Loucy (cell line): ENCODE measurements at regions not wholly inside any gene's neighbourhood (a gene's known extent, or its start where the extent isn't known, plus 50 kb on each side); places are given as distances from the start of the nearest gene placed in this dataset.

Experiments
- H2AFZ ChIP-seq: fragments of 200-600 bp; sonication (generic); 2 replicates; pipeline ENCODE4 v1.6.0; 2016; ENCODE audit warnings: antibody characterized with exemption, mild to moderate bottlenecking, low read length, moderate library complexity
- H3F3A ChIP-seq: fragments of 200-600 bp; 2 replicates; pipeline ENCODE4 v1.6.0; 2016; ENCODE audit warnings: antibody characterized with exemption, low read depth, mild to moderate bottlenecking
- H3K27me3 ChIP-seq: fragments of 200-600 bp; sonication (generic); 2 replicates; pipeline ENCODE4 v1.6.1; 2014; ENCODE audit warnings: low read length, mild to moderate bottlenecking; ENCODE audit not compliant: insufficient read depth, poor library complexity, severe bottlenecking
- H3K36me3 ChIP-seq: fragments of 200-600 bp; sonication (generic); 2 replicates; pipeline ENCODE4 v1.6.1; 2016; ENCODE audit warnings: low read length; ENCODE audit not compliant: insufficient read depth
- H3K4me1 ChIP-seq: fragments of 200-600 bp; sonication (generic); 2 replicates; pipeline ENCODE4 v1.5.1; 2014; ENCODE audit warnings: low read length, mild to moderate bottlenecking; ENCODE audit not compliant: insufficient read depth, poor library complexity, severe bottlenecking
- H3K4me2 ChIP-seq: fragments of 200-600 bp; sonication (generic); 2 replicates; pipeline ENCODE4 v1.6.0; 2014; ENCODE audit warnings: antibody characterized with exemption, low read length, low read depth, mild to moderate bottlenecking; ENCODE audit not compliant: poor library complexity, severe bottlenecking
- H3K4me3 ChIP-seq: fragments of 200-600 bp; sonication (generic); 2 replicates; pipeline ENCODE4 v1.5.1; 2014; ENCODE audit warnings: low read length, mild to moderate bottlenecking, mixed read lengths; ENCODE audit not compliant: poor library complexity, severe bottlenecking
- H3K79me2 ChIP-seq: fragments of 200-600 bp; sonication (generic); 2 replicates; pipeline ENCODE4 v1.6.1; 2014; ENCODE audit warnings: low read length; ENCODE audit not compliant: insufficient read depth
- H3K9ac ChIP-seq: fragments of 200-600 bp; sonication (generic); 2 replicates; pipeline ENCODE4 v1.6.0; 2014; ENCODE audit warnings: mild to moderate bottlenecking, low read depth, low read length, moderate library complexity; ENCODE audit not compliant: poor library complexity, severe bottlenecking
- H3K9me2 ChIP-seq: fragments of 200-600 bp; sonication (generic); replicated peaks from 2 replicates; pipeline ENCODE4 v1.6.1; 2016; ENCODE audit warnings: low read depth, low read length, mixed read lengths
- H3K9me3 ChIP-seq: fragments of 200-600 bp; sonication (generic); 2 replicates; pipeline ENCODE4 v1.6.1; 2014; ENCODE audit warnings: mild to moderate bottlenecking, antibody characterized with exemption, low read length, low read depth; ENCODE audit not compliant: insufficient read depth
- H4K20me1 ChIP-seq: fragments of 200-600 bp; sonication (generic); 2 replicates; pipeline ENCODE4 v1.6.0; 2014; ENCODE audit warnings: antibody characterized with exemption, low read length, mild to moderate bottlenecking; ENCODE audit not compliant: insufficient read depth, poor library complexity, severe bottlenecking
- EZH2phosphoT487 ChIP-seq: fragments of 200-600 bp; IDR thresholded peaks from 2 replicates; pipeline ENCODE4 v1.6.1; 2018; ENCODE audit warnings: antibody characterized with exemption, mild to moderate bottlenecking, moderate library complexity, borderline replicate concordance
- TF ChIP-seq, protein P1 (sequence below): fragments of 200-600 bp; sonication (generic); conservative IDR thresholded peaks from 2 replicates; pipeline ENCODE4 v1.5.1; 2014; ENCODE audit warnings: mild to moderate bottlenecking, antibody characterized with exemption, low read length

DNA sequence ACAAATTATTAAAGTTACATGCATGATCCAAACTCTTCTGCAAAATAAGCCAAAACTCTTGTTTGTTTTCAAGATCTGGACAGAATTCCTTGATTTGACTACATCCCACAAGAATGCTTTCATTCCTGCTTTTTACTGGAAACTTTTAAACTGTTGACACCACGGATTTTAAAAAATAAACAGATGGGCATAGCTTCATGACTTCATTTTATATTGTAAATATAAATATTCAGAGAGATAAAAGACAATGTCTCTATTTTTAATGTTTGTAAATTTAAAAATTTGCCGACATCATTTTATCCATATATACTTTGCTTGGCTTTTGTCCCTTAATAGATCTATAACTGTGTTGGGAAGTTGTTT, 134.3 kb upstream of the DCN start:
- H3K79me2 ChIP-seq: no peaks in the 10 kb centered on the region
- H3K9ac ChIP-seq: no peak overlapping the region
- no peak overlapping the region for H2AFZ ChIP-seq
- TF ChIP-seq, protein P1, sequence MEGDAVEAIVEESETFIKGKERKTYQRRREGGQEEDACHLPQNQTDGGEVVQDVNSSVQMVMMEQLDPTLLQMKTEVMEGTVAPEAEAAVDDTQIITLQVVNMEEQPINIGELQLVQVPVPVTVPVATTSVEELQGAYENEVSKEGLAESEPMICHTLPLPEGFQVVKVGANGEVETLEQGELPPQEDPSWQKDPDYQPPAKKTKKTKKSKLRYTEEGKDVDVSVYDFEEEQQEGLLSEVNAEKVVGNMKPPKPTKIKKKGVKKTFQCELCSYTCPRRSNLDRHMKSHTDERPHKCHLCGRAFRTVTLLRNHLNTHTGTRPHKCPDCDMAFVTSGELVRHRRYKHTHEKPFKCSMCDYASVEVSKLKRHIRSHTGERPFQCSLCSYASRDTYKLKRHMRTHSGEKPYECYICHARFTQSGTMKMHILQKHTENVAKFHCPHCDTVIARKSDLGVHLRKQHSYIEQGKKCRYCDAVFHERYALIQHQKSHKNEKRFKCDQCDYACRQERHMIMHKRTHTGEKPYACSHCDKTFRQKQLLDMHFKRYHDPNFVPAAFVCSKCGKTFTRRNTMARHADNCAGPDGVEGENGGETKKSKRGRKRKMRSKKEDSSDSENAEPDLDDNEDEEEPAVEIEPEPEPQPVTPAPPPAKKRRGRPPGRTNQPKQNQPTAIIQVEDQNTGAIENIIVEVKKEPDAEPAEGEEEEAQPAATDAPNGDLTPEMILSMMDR: no peak
- TF ChIP-seq EZH2phosphoT487: no peak
- no peaks in the 10 kb centered on the region for H4K20me1 ChIP-seq
- H3K27me3 ChIP-seq: no peaks in the 10 kb centered on the region
- H3K4me2 ChIP-seq: no peak overlapping the region
- no peaks in the 10 kb centered on the region for H3F3A ChIP-seq
- no peak overlapping the region for H3K4me3 ChIP-seq
- H3K9me2 ChIP-seq: no peaks in the 10 kb centered on the region
- H3K36me3 ChIP-seq: no peaks in the 10 kb centered on the region
- H3K4me1 ChIP-seq: no peaks in the 10 kb centered on the region
- H3K9me3 ChIP-seq: no peaks in the 10 kb centered on the region

DNA sequence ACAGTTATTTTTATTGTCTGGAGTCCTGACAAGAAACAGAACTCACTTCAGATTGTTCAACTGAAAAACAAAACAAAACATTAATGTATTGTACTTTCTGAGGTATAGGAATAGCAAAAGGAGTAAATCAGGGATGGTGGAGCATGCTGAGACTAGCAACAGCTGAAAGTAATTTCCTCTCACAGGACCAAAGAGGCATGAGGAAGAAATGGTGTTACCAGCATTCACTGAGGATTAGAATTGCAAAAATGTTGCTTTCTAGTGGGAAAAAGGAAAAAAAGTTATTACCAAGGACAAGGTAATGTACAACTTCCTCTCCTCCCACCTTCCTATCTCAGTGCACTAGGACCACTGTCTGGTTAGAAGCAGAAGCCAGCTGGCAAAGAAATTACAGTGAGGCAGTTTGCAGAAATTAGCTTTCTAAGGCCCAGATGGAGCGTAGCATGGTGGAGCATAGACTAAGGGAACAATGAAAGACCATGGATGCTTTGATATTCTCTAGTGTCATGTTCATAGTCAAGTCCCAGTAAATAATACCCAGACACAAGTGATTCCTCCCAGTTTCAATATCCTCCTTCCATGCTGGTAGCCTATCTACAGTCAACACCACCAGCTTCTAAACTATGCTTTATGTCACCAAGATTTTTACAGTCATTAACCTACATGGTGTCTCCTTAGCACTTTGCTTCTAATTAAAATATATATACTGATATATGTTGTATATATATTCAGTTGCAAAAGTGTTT, 133.7 kb upstream of the DCN start:
- no peak overlapping the region for H2AFZ ChIP-seq
- no peaks in the 10 kb centered on the region for H3K79me2 ChIP-seq
- TF ChIP-seq, protein P1: no peak
- no peak for TF ChIP-seq EZH2phosphoT487
- H3K4me3 ChIP-seq: no peak overlapping the region
- no peak overlapping the region for H3K4me2 ChIP-seq
- H3K9me2 ChIP-seq: no peaks in the 10 kb centered on the region
- H3K9me3 ChIP-seq: no peaks in the 10 kb centered on the region
- no peaks in the 10 kb centered on the region for H3F3A ChIP-seq
- no peaks in the 10 kb centered on the region for H3K4me1 ChIP-seq
- H3K36me3 ChIP-seq: no peaks in the 10 kb centered on the region
- H3K27me3 ChIP-seq: no peaks in the 10 kb centered on the region
- H4K20me1 ChIP-seq: no peaks in the 10 kb centered on the region
- no peak overlapping the region for H3K9ac ChIP-seq

DNA sequence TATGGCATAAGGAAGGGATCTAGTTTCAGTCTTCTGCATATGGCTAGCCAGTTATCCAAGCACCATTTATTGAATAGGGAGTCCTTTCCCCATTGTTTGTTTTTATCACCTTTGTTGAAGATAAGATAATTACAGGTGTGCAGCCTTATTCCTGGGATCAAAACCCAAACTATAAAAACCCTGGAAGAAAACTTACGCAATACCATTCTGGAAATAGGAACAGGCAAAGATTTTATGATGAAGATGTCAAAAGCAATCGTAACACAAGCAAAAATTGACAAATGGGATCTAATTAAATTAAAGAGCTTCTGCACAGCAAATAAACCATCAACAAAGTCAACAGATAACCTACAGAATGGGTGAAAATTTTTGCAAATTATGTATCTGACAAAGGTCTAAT, 128.5 kb upstream of the DCN start:
- H3K79me2 ChIP-seq: no peaks in the 10 kb centered on the region

More for the DNA sequence above, 128.5 kb upstream of the DCN start:
- H3K4me2 ChIP-seq: no peak overlapping the region
- no peaks in the 10 kb centered on the region for H3F3A ChIP-seq
- H3K9me3 ChIP-seq: no peaks in the 10 kb centered on the region
- no peak overlapping the region for H3K9ac ChIP-seq
- H3K4me1 ChIP-seq: no peaks in the 10 kb centered on the region
- H3K36me3 ChIP-seq: no peaks in the 10 kb centered on the region
- H4K20me1 ChIP-seq: no peaks in the 10 kb centered on the region
- H3K4me3 ChIP-seq: no peak overlapping the region
- H2AFZ ChIP-seq: no peak overlapping the region
- H3K27me3 ChIP-seq: no peaks in the 10 kb centered on the region
- no peaks in the 10 kb centered on the region for H3K9me2 ChIP-seq
- TF ChIP-seq, protein P1: no peak
- TF ChIP-seq EZH2phosphoT487: no peak
